Neural progenitor cell (in vitro differentiated cells): ENCODE measurements at regions not wholly inside any gene's neighbourhood (a gene's known extent, or its start where the extent isn't known, plus 50 kb on each side); places are given as distances from the start of the nearest gene placed in this dataset.

Experiments used
- DNase-seq: peaks from one replicate; pipeline ENCODE4 v3.0.0-alpha.2; 2016; ENCODE audit warnings: low spot score
- H2AFZ ChIP-seq: fragments of 200-600 bp; sonication (generic); replicated peaks from 2 replicates; pipeline ENCODE4 v1.6.1; 2016; ENCODE audit warnings: antibody characterized with exemption
- H3F3A ChIP-seq: fragments of 200-600 bp; sonication (generic); 2 replicates; pipeline ENCODE4 v1.6.1; 2016; ENCODE audit warnings: antibody characterized with exemption, low read depth
- H3K27ac ChIP-seq: fragments of 200-600 bp; sonication (generic); 2 replicates; pipeline ENCODE4 v1.5.1; 2016; ENCODE audit warnings: mild to moderate bottlenecking
- H3K27me3 ChIP-seq: fragments of 200-600 bp; sonication (generic); 2 replicates; pipeline ENCODE4 v1.6.1; 2016; ENCODE audit warnings: mild to moderate bottlenecking, moderate library complexity
- H3K36me3 ChIP-seq: fragments of 200-600 bp; sonication (generic); 2 replicates; pipeline ENCODE4 v1.5.1; 2016
- H3K4me1 ChIP-seq: fragments of 200-600 bp; sonication (generic); 2 replicates; pipeline ENCODE4 v1.6.1; 2016; ENCODE audit warnings: mixed run types
- H3K4me2 ChIP-seq: fragments of 200-600 bp; sonication (generic); 2 replicates; pipeline ENCODE4 v1.6.1; 2016
- H3K4me3 ChIP-seq: fragments of 200-600 bp; sonication (generic); 2 replicates; pipeline ENCODE4 v1.5.1; 2016
- H3K79me2 ChIP-seq: fragments of 200-600 bp; sonication (generic); 2 replicates; pipeline ENCODE4 v1.6.1; 2016; ENCODE audit warnings: low read depth
- H3K9ac ChIP-seq: fragments of 200-600 bp; sonication (generic); 2 replicates; pipeline ENCODE4 v1.6.1; 2016
- H3K9me3 ChIP-seq: fragments of 200-600 bp; sonication (generic); 2 replicates; pipeline ENCODE4 v1.5.1; 2016; ENCODE audit warnings: low read depth
- H4K20me1 ChIP-seq: fragments of 200-600 bp; sonication (generic); 2 replicates; pipeline ENCODE4 v1.6.1; 2016; ENCODE audit warnings: low read depth
- H3K27ac Mint-ChIP-seq: 3 replicates; pipeline ENCODE4 v1.8.0; 2021; ENCODE audit warnings: mixed read lengths
- H3K27me3 Mint-ChIP-seq: 2 replicates; pipeline ENCODE4 v1.8.0; 2022; ENCODE audit warnings: low read depth, mild to moderate bottlenecking, inconsistent platforms, moderate library complexity, mixed read lengths; ENCODE audit not compliant: insufficient read depth
- H3K36me3 Mint-ChIP-seq: 3 replicates; pipeline ENCODE4 v1.8.0; 2021; ENCODE audit warnings: mixed read lengths
- H3K4me1 Mint-ChIP-seq: 3 replicates; pipeline ENCODE4 v1.8.0; 2021; ENCODE audit warnings: mixed read lengths
- H3K4me3 Mint-ChIP-seq: 3 replicates; pipeline ENCODE4 v1.8.0; 2021; ENCODE audit warnings: mild to moderate bottlenecking, moderate library complexity, mixed read lengths
- H3K9me3 Mint-ChIP-seq: 3 replicates; pipeline ENCODE4 v1.8.0; 2020; ENCODE audit warnings: mixed read lengths
- CTCF ChIP-seq: fragments of 200-600 bp; sonication (generic); IDR thresholded peaks from 2 replicates; pipeline ENCODE4 v1.5.1; 2017; ENCODE audit warnings: antibody characterized with exemption, mild to moderate bottlenecking
- EZH2 ChIP-seq: fragments of 200-600 bp; sonication (generic); IDR thresholded peaks from 2 replicates; pipeline ENCODE4 v1.6.1; 2017; ENCODE audit warnings: antibody characterized with exemption, mild to moderate bottlenecking, moderate library complexity
- EZH2phosphoT487 ChIP-seq: fragments of 200-600 bp; sonication (generic); IDR thresholded peaks from 2 replicates; pipeline ENCODE4 v1.6.1; 2017; ENCODE audit warnings: antibody characterized with exemption

- no peaks in the 10 kb centered on the region for H3K9me3 ChIP-seq
- no peak for DNase-seq
- H3K27me3 ChIP-seq: no peaks in the 10 kb centered on the region
- H3K4me1 ChIP-seq: no peaks in the 10 kb centered on the region
- H3K27me3 Mint-ChIP-seq: peaks cover 3% of the 10 kb centered on the region
- TF ChIP-seq CTCF (no peak), EZH2phosphoT487 (no peak), EZH2 (no peak)
- no peak overlapping the region for H3K27ac Mint-ChIP-seq
- H2AFZ ChIP-seq: no peak overlapping the region
- H3K79me2 ChIP-seq: no peaks in the 10 kb centered on the region
- H3F3A ChIP-seq: no peaks in the 10 kb centered on the region
- H3K36me3 ChIP-seq: no peaks in the 10 kb centered on the region
- peaks cover 8% of the 10 kb centered on the region for H3K4me1 Mint-ChIP-seq
- no peak overlapping the region for H3K4me3 ChIP-seq
- peaks cover 1% of the 10 kb centered on the region for H3K36me3 Mint-ChIP-seq
- no peak overlapping the region for H3K9ac ChIP-seq
- no peak overlapping the region for H3K27ac ChIP-seq
- peaks cover 1% of the 10 kb centered on the region for H3K9me3 Mint-ChIP-seq
- no peak overlapping the region for H3K4me2 ChIP-seq
- no peak overlapping the region for H3K4me3 Mint-ChIP-seq
- no peaks in the 10 kb centered on the region for H4K20me1 ChIP-seq
These were observed 433.9 kb upstream of the MAP3K7 start for GRCh38 chr6:91020744-91021143.

DNA sequence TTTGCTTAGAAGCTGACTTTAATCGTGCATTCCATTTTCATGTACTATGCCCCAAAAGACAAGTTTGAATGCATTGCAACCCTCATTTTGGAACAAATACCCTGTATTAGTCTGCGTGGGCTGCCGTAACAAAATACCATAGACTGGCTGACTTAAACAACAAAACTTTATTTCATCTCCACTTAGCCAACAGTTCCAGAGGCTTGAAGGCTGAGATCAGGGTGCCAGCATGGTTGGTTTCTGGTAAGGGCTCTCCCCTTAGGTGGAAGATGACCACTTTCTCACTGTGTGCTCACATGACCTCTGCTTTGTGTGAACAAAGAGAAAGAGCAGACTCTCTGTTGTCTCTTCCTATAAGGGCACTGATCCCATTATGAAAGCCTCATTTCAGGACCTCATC lies 431.7 kb upstream of the MAP3K7 start:
- Mint-ChIP-seq H3K27me3 (peaks cover 3% of the 10 kb centered on the region), H3K4me1 (peaks cover 16% of the 10 kb centered on the region), H3K4me3 (no peak overlapping the region), H3K27ac (no peak overlapping the region), H3K36me3 (peaks cover 1% of the 10 kb centered on the region), H3K9me3 (peaks cover 1% of the 10 kb centered on the region)
- Histone ChIP-seq H3K4me3 (no peak overlapping the region), H2AFZ (no peak overlapping the region), H3K4me2 (no peak overlapping the region), H3K79me2 (no peaks in the 10 kb centered on the region), H3K9ac (no peak overlapping the region), H3K9me3 (no peaks in the 10 kb centered on the region), H3K27ac (no peak overlapping the region), H3K36me3 (no peaks in the 10 kb centered on the region), H3K27me3 (no peaks in the 10 kb centered on the region), H4K20me1 (no peaks in the 10 kb centered on the region), H3K4me1 (no peaks in the 10 kb centered on the region), H3F3A (no peaks in the 10 kb centered on the region)
- no peak for DNase-seq
- TF ChIP-seq EZH2phosphoT487 (no peak), CTCF (no peak), EZH2 (no peak)

GRCh38 chr6:91013511-91013910 lies 426.6 kb upstream of the MAP3K7 start:
- H3K4me1 ChIP-seq: no peaks in the 10 kb centered on the region
- no peaks in the 10 kb centered on the region for H3K9me3 ChIP-seq
- no peak for TF ChIP-seq EZH2phosphoT487
- no peak for TF ChIP-seq EZH2
- TF ChIP-seq CTCF: no peak
- no peaks in the 10 kb centered on the region for H3K36me3 ChIP-seq
- peaks cover 1% of the 10 kb centered on the region for H3K9me3 Mint-ChIP-seq
- no peaks in the 10 kb centered on the region for H3F3A ChIP-seq
- H4K20me1 ChIP-seq: no peaks in the 10 kb centered on the region
- H3K9ac ChIP-seq: no peak overlapping the region
- H3K79me2 ChIP-seq: no peaks in the 10 kb centered on the region
- H3K36me3 Mint-ChIP-seq: peaks cover 1% of the 10 kb centered on the region
- no peak overlapping the region for H3K4me3 Mint-ChIP-seq
- no peak for DNase-seq
- H3K4me3 ChIP-seq: no peak overlapping the region
- H3K27ac Mint-ChIP-seq: no peak overlapping the region
- peaks cover 23% of the 10 kb centered on the region for H3K4me1 Mint-ChIP-seq
- H3K4me2 ChIP-seq: no peak overlapping the region
- no peaks in the 10 kb centered on the region for H3K27me3 ChIP-seq
- no peak overlapping the region for H2AFZ ChIP-seq
- H3K27me3 Mint-ChIP-seq: no peaks in the 10 kb centered on the region
- H3K27ac ChIP-seq: no peak overlapping the region

DNA sequence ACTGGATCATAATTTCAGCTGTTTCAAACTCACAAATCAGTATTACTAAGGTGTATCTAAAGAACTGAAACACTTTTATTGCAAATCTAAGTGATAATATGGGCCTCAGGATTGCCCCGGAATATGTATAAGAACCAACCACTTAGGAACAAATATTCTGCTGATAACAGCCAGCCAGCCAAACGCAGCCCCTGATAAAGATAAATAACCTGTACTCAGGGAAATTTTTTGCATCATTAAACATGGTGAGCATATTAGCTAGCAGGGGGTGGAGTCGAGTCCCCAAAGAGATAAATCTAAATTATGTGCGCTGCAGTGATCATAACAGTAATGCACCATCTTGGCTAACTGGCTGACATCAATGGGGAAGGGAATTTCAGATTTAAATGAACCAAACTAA lies 410.2 kb upstream of the MAP3K7 start:
- H3K4me3 Mint-ChIP-seq: no peak overlapping the region
- Histone ChIP-seq H3K27ac (no peak overlapping the region), H4K20me1 (no peaks in the 10 kb centered on the region)

More for the DNA sequence above, 410.2 kb upstream of the MAP3K7 start:
- TF ChIP-seq CTCF: no peak
- TF ChIP-seq EZH2: no peak
- no peak for TF ChIP-seq EZH2phosphoT487
- Histone ChIP-seq H3K27me3 (no peaks in the 10 kb centered on the region), H2AFZ (no peak overlapping the region), H3K4me2 (no peak overlapping the region), H3K36me3 (no peaks in the 10 kb centered on the region), H3K79me2 (no peaks in the 10 kb centered on the region), H3F3A (no peaks in the 10 kb centered on the region), H3K9ac (no peak overlapping the region), H3K9me3 (no peaks in the 10 kb centered on the region), H3K4me1 (no peaks in the 10 kb centered on the region), H3K4me3 (no peak overlapping the region)
- H3K4me1 Mint-ChIP-seq: peaks cover 2% of the 10 kb centered on the region
- no peak for DNase-seq
- H3K27me3 Mint-ChIP-seq: no peaks in the 10 kb centered on the region
- H3K9me3 Mint-ChIP-seq: no peaks in the 10 kb centered on the region
- no peaks in the 10 kb centered on the region for H3K36me3 Mint-ChIP-seq
- no peak overlapping the region for H3K27ac Mint-ChIP-seq
